GM23248 (cell line): ENCODE measurements at regions not wholly inside any gene's neighbourhood (a gene's known extent, or its start where the extent isn't known, plus 50 kb on each side); places are given as distances from the start of the nearest gene placed in this dataset.

ENCODE experiments used
- DNase-seq: peaks from one replicate; pipeline ENCODE4 v3.0.0-alpha.2; 2015
- H2AFZ ChIP-seq: fragments of 200-600 bp; sonication (generic); 2 replicates; pipeline ENCODE4 v1.6.1; 2016; ENCODE audit warnings: antibody characterized with exemption
- H3F3A ChIP-seq: fragments of 200-600 bp; sonication (generic); 2 replicates; pipeline ENCODE4 v1.6.1; 2016; ENCODE audit warnings: mild to moderate bottlenecking, antibody characterized with exemption, mixed run types; ENCODE audit not compliant: insufficient read depth
- H3K27ac ChIP-seq: fragments of 200-600 bp; sonication (generic); 2 replicates; pipeline ENCODE4 v1.5.1; 2016; ENCODE audit warnings: mild to moderate bottlenecking
- H3K27me3 ChIP-seq: fragments of 200-600 bp; sonication (generic); replicated peaks from 2 replicates; pipeline ENCODE4 v1.6.1; 2016; ENCODE audit warnings: mild to moderate bottlenecking; ENCODE audit not compliant: insufficient read depth
- H3K36me3 ChIP-seq: fragments of 200-600 bp; sonication (generic); 2 replicates; pipeline ENCODE4 v1.6.1; 2016; ENCODE audit warnings: low read depth, mild to moderate bottlenecking
- H3K4me1 ChIP-seq: fragments of 200-600 bp; sonication (generic); 2 replicates; pipeline ENCODE4 v1.6.1; 2016; ENCODE audit warnings: mild to moderate bottlenecking; ENCODE audit not compliant: insufficient read depth
- H3K4me2 ChIP-seq: fragments of 200-600 bp; sonication (generic); one replicate; pipeline ENCODE4 v1.6.1; 2016; ENCODE audit warnings: mild to moderate bottlenecking; ENCODE audit not compliant: unreplicated experiment
- H3K4me3 ChIP-seq: fragments of 200-600 bp; sonication (generic); 2 replicates; pipeline ENCODE4 v1.5.1; 2016; ENCODE audit warnings: mild to moderate bottlenecking
- H3K79me2 ChIP-seq: fragments of 200-600 bp; sonication (generic); 2 replicates; pipeline ENCODE4 v1.6.1; 2016; ENCODE audit warnings: mild to moderate bottlenecking; ENCODE audit not compliant: insufficient read depth
- H3K9ac ChIP-seq: fragments of 200-600 bp; sonication (generic); 2 replicates; pipeline ENCODE4 v1.6.1; 2016; ENCODE audit warnings: mild to moderate bottlenecking
- H3K9me2 ChIP-seq: fragments of 200-600 bp; sonication (generic); 2 replicates; pipeline ENCODE4 v1.6.1; 2016; ENCODE audit warnings: mixed run types, mild to moderate bottlenecking, moderate library complexity; ENCODE audit not compliant: insufficient read depth
- H3K9me3 ChIP-seq: fragments of 200-600 bp; sonication (generic); one replicate; pipeline ENCODE4 v1.6.1; 2017; ENCODE audit warnings: low read depth
- H4K20me1 ChIP-seq: fragments of 200-600 bp; sonication (generic); 2 replicates; pipeline ENCODE4 v1.6.0; 2016; ENCODE audit not compliant: insufficient read depth
- EZH2 ChIP-seq: fragments of 200-600 bp; sonication (generic); IDR thresholded peaks from 2 replicates; pipeline ENCODE4 v1.6.1; 2018; ENCODE audit warnings: antibody characterized with exemption, mild to moderate bottlenecking; ENCODE audit not compliant: insufficient read depth, poor library complexity, severe bottlenecking
- EZH2phosphoT487 ChIP-seq: fragments of 200-600 bp; sonication (generic); IDR thresholded peaks from 2 replicates; pipeline ENCODE4 v1.6.1; 2018; ENCODE audit warnings: antibody characterized with exemption, moderate library complexity, mild to moderate bottlenecking, low read depth; ENCODE audit not compliant: insufficient read depth
- WGBS, 2 experiments: methylation state at CpG; one replicate each; pipeline ENCODE4 v1.1.6; 2015 to 2017; ENCODE audit warnings: low lambda C conversion rate in 2 of 2, low coverage in 1 of 2; ENCODE audit errors: missing lambda C conversion rate in 2 of 2; 5-methylcytosine and 5-hydroxymethylcytosine counted together
- in situ Hi-C: fragments of 300-500 bp; cut with MboI; formaldehyde crosslinking; loops from 2 replicates; pipeline ENCODE4 v1.15.0; 2020

GRCh38 chr2:22822835-22823234 is 562.1 kb upstream of the KLHL29 start:
- 6 to 9% methylated on average over 1 of the region's 1 CpG for WGBS, 2 experiments
- Histone ChIP-seq H3K27ac (no peak overlapping the region), H3K79me2 (no peaks in the 10 kb centered on the region), H3K9me2 (no peaks in the 10 kb centered on the region), H3K9me3 (no peaks in the 10 kb centered on the region), H3F3A (no peaks in the 10 kb centered on the region), H3K4me1 (no peaks in the 10 kb centered on the region), H3K9ac (no peak overlapping the region), H3K27me3 (no peaks in the 10 kb centered on the region), H3K36me3 (no peaks in the 10 kb centered on the region), H4K20me1 (no peaks in the 10 kb centered on the region), H3K4me2 (no peak overlapping the region), H3K4me3 (no peak overlapping the region), H2AFZ (no peak overlapping the region)
- TF ChIP-seq EZH2phosphoT487 (no peak), EZH2 (no peak)
- in situ Hi-C loops = no loop called here
- no peak for DNase-seq

- Histone ChIP-seq H3F3A (no peaks in the 10 kb centered on the region), H3K9ac (no peak overlapping the region), H4K20me1 (no peaks in the 10 kb centered on the region), H3K9me3 (no peaks in the 10 kb centered on the region), H3K9me2 (no peaks in the 10 kb centered on the region), H3K27ac (no peak overlapping the region), H3K27me3 (no peaks in the 10 kb centered on the region), H3K4me1 (no peaks in the 10 kb centered on the region), H3K79me2 (no peaks in the 10 kb centered on the region), H3K4me3 (no peak overlapping the region), H3K36me3 (no peaks in the 10 kb centered on the region), H2AFZ (no peak overlapping the region), H3K4me2 (no peak overlapping the region)
- TF ChIP-seq EZH2phosphoT487 (no peak), EZH2 (no peak)
- in situ Hi-C loops = no loop called here
- 23 to 27% methylated on average over 4 of the region's 4 CpGs for WGBS, 2 experiments
- DNase-seq = no peak
Observed at GRCh38 chr2:22824618-22825017, 560.4 kb upstream of the KLHL29 start.

- Histone ChIP-seq H3K79me2 (no peaks in the 10 kb centered on the region), H3F3A (no peaks in the 10 kb centered on the region), H3K4me2 (no peak overlapping the region), H3K36me3 (no peaks in the 10 kb centered on the region), H3K9ac (no peak overlapping the region), H2AFZ (no peak overlapping the region), H3K4me3 (no peak overlapping the region), H3K27ac (no peak overlapping the region), H3K9me3 (no peaks in the 10 kb centered on the region), H3K27me3 (no peaks in the 10 kb centered on the region), H3K9me2 (no peaks in the 10 kb centered on the region), H4K20me1 (no peaks in the 10 kb centered on the region), H3K4me1 (no peaks in the 10 kb centered on the region)
- DNase-seq = no peak
- WGBS, 2 experiments = 7 to 19% methylated on average over 1 of the region's 1 CpG
- in situ Hi-C loops = no loop called here
- TF ChIP-seq EZH2phosphoT487 (no peak), EZH2 (no peak)
Observed at GRCh38 chr2:22826703-22827102, 558.3 kb upstream of the KLHL29 start.

GRCh38 chr2:22829791-22830190 is 555.2 kb upstream of the KLHL29 start:
- Histone ChIP-seq H3K4me1 (no peaks in the 10 kb centered on the region), H3K27ac (no peak overlapping the region), H3K79me2 (no peaks in the 10 kb centered on the region), H3K9me3 (no peaks in the 10 kb centered on the region), H2AFZ (no peak overlapping the region), H3K9me2 (no peaks in the 10 kb centered on the region), H4K20me1 (no peaks in the 10 kb centered on the region), H3K9ac (no peak overlapping the region), H3K36me3 (no peaks in the 10 kb centered on the region), H3K27me3 (no peaks in the 10 kb centered on the region), H3K4me3 (no peak overlapping the region), H3K4me2 (no peak overlapping the region), H3F3A (no peaks in the 10 kb centered on the region)
- 11 to 27% methylated on average over 5 of the region's 5 CpGs for WGBS, 2 experiments
- DNase-seq = no peak
- no peak for TF ChIP-seq EZH2
- TF ChIP-seq EZH2phosphoT487 = no peak
- in situ Hi-C loops = no loop called here

- Histone ChIP-seq H3K36me3 (no peaks in the 10 kb centered on the region), H3K4me2 (no peak overlapping the region), H3K4me1 (no peaks in the 10 kb centered on the region), H3K79me2 (no peaks in the 10 kb centered on the region), H3K27me3 (no peaks in the 10 kb centered on the region), H3K9me2 (no peaks in the 10 kb centered on the region), H3K9me3 (no peaks in the 10 kb centered on the region), H2AFZ (no peak overlapping the region), H3K27ac (no peak overlapping the region), H3F3A (no peaks in the 10 kb centered on the region), H3K4me3 (no peak overlapping the region), H3K9ac (no peak overlapping the region), H4K20me1 (no peaks in the 10 kb centered on the region)
- DNase-seq = no peak
- in situ Hi-C loops = no loop called here
- TF ChIP-seq EZH2phosphoT487 (no peak), EZH2 (no peak)
- 16 to 39% methylated on average over 2 of the region's 2 CpGs for WGBS, 2 experiments
Observed at GRCh38 chr2:22832196-22832595, 552.8 kb upstream of the KLHL29 start.
